Ecto neural progenitor cell (in vitro differentiated cells): ENCODE measurements at regions not wholly inside any gene's neighbourhood (a gene's known extent, or its start where the extent isn't known, plus 50 kb on each side); places are given as distances from the start of the nearest gene placed in this dataset.
"Not testable (repeated sequence)": the region's sequence is repeated elsewhere in the genome, so short reads cannot be mapped to it uniquely, and the experiment has no call there.

Experiments used
- DNase-seq: peaks from one replicate; pipeline ENCODE4 v3.0.0-alpha.2; 2018; ENCODE audit warnings: low spot score

DNA sequence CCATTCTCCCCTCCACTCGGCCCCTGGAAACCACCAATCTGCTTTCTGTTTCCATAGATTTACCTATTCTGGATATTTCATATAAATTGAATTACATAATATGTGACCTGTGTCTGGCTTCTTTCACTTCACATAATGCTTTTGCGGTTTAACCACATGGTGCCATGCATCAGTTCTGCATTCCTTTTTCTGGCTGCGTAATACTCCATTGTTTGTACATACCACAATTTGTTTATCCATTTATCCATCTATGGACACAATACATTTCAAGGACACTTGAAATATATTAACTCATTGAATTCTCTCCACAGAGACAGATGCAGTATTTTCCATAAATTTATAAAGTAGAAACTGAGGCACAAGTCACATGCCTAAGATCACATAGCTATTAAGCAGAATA lies 110.3 kb upstream of the ETV6 start:
- DNase-seq = no peak

DNA sequence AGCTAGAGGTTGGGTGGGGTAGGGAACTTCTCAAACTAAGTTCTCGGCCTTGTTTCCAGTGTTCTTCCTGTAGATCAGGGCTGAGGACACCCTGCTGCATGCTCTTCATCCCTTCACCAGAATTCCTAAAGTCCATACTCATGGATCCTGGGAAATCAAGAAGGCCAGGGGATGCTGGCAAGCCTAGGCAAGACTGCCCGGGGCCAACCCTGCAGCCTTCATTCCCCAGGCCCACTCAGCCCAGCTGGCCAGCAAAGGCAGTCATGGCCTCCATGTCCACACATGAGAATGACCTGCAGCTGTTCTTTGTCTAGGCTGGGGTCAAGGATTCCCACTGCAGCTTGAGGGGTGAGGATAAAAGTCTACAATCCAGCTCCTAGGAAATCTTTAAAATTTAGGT lies 109.3 kb upstream of the ETV6 start:
- DNase-seq = no peak

DNA sequence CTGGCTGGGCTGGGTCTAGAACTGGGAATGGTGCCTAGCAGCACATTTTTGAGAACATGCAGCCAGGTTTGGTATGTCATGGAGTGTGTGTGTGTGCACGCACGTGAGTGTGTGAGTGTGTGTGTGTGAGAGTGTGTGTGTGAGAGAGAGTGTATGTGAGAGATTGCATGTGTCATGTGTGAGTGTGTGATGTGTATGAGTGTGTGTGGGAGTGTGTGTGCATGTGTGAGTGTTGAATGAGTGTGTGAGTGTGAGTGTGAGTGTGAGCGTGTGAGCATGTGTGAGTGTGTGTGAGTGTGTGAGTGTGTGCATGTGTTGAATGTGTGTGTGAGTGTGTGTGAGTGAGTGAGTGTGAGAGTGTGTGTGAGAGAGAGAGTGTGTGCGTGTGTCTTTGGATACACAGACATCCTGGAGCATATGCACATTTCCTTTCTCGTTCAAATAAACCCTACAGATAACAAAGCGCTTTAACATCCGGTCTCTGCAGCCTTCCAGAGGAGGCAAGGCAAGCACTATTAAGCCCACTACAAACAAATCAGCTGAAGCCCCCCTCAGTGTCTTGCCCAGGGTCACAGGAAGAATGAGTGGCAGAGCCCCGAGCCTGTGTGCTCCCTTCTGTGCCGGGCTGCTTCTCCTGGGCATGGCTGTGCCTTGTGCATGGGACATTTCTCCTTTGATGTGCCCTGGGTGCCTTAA lies 108.7 kb upstream of the ETV6 start:
- DNase-seq = no peak

DNA sequence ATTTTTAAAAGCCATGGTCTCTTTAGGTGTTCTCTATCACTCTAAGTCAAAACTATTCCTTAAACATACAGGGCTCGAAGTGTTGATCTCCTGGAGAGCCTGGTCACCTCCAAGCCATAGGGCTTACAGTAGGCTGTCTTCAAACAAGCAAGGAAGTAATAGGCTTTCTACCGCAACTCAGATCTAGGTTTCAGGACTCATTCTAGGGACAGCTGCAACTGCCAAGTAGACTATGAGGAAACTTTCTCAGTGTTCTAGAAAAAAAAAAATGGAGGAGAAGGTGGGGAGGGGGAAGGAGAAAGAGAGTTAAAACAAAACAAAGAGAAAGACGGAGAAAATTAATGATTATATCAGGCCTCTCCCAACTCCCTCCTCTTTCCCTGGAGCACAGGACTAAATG lies 106.9 kb upstream of the ETV6 start:
- DNase-seq = no peak

DNA sequence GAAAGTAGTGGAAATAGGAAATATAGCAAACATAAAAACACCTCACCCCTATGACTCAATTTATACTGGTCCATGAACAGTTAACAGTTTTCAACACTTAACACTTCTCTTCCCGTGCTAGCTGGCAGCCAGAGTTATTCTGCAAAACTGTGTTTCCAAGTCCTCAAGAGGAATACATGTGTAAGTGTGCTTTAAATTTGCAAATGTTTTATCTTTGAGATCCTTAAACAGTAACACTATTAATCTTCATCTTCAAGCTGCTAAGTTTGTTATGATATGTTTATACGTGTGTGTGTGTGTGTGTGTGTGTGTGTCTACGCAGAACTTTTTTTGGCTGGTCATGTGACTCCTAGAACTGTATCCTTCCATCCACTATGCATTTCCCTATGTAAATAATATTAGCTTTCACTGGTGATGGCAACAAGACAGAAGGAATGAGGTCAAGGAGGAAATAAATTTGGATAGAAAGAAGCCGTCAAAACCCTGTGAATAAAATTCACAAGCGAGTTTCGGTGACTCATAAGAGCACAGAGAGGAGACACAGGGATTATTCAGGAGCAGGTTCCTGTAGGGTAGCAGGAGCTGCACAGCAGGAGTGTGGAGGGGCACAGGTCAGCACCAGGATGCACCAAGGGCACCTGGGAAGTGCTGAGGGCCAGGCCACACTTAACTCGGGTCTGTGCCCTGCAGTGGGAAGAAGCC lies 105.9 kb upstream of the ETV6 start:
- DNase-seq = no peak

DNA sequence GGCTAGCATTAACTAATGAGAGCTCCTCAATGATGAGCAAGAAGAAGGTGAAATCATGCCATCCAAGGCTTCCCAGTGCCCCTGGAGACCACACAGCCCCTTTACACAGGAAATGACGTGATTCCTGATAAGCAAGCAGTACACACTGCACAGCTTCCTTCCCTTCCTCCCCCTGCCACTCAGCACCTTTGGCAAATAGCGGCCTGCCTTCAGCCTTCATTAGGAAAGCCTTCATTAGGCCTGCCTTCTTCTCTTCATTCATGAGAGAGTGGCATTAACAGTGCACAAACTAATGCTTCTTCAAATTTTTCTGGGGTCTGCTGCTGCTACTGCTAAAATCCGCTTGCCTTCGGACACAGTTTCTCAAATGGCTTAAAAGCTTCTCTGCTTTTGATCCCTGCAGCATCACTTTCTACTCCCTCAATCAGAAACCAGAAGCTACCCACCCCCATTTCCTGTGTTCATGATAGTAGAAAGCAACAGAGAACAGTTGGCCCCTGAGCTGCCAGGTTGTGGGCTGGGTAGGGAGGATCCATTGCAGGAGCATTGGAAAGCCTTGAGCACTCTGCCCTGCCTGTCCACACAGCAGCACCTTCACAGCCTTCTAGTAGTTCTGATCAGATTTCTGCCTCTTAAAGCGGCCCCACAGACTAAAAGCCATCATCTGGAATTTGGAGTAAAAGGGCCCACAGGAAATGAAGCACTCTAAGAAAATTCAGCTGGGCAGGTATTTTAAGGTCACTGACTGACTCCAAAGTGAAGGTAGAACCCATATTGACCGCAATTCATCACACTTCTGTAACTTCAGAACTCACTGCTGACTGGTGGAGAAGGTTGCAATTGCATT lies 103.8 kb upstream of the ETV6 start:
- no peak for DNase-seq

DNA sequence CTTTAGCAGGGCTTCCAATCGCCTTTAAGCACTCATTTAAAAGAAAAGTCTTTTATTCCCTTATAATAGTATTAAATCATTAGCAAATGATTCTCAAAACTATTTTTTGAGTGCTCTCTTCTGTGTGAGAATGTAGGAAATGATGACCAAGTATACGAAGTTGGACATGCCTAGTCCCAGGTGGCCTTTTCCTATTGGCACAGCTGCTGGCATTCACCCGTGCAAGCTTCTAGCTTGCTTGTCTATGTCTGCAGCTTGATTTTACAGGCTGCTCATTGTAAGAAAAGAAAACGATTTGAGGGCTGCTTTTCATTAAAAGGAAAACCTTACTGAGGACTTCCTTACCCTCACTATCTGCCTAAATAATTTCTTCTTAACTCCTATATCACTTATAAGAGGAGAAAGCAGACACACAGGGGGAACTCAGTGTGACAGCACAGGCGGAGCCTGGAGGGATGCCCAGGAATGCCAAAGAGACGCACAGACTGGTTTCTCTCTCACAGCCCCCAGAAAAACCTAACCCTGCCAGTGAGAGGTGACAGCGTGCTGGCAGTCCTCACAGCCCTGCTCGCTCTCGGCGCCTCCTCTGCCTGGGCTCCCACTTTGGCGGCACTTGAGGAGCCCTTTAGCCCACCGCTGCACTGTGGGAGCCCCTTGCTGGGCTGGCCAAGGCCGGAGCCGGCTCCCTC lies 102.7 kb upstream of the ETV6 start:
- not testable (repeated sequence) for DNase-seq

DNA sequence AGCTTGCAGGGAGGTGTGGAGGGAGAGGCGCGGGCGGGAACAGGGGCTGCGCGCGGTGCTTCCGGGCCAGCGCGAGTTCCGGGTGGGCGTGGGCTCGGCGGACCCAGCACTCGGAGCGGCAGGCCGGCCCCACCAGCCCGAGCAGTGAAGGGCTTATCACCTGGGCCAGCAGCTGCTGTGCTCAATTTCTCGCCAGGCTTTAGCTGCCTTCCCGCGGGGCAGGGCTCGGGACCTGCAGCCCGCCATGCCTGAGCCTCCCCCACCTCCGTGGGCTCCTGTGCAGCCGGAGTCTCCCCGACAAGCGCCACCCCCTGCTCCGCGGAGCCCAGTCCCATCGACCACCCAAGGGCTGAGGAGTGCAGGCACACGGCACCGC lies 102.2 kb upstream of the ETV6 start:
- DNase-seq = not testable (repeated sequence)

DNA sequence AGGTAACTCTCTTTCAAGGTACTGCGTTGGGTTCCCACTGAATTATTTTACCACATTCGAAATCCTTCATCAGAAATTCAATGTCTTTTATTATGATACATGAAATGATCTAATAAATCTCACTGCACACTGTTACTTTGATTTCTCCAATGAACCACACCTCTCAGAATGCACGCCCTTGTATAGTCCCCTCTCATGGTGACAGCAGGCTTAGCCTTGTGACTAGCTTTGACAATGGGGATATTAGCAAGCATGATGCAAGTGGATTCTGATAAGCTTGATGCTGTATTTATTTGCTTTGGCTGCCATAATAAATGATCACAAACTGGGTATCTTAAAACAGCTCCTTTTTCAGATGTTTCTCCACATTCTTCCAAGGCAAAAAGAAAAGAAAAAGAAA lies 100.4 kb upstream of the ETV6 start:
- DNase-seq = no peak

DNA sequence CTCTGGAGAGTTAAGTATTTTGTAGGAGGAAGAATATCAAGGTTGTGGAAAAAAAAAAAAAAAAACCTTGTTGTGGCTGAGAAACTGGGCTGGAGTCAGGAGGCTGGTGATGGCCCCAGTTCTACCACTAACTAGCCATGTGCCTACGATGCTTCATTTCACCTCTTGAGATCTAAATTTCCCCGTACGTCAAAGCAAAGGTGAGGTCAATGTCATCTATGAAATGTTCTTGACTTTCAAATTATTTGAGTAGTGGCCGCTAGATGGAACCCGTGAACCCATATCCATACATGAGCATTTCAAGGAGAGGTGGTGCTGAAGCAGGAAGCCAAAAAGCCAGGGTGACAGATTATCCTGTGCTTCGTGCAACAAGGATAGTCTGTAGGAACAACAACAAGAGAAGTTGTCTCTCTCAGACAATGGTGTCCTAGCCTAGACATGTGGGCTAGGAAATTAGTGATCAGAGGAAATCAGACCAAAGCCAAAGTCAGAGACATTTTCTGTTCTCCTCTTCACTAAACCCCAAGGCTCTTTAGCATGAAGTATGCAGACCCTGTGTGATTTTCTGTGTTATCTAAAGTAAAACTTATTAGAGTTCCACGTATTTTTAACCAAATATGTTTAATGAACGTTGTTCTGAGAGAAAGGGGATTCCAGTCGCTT lies 95.5 kb upstream of the ETV6 start:
- DNase-seq = no peak

DNA sequence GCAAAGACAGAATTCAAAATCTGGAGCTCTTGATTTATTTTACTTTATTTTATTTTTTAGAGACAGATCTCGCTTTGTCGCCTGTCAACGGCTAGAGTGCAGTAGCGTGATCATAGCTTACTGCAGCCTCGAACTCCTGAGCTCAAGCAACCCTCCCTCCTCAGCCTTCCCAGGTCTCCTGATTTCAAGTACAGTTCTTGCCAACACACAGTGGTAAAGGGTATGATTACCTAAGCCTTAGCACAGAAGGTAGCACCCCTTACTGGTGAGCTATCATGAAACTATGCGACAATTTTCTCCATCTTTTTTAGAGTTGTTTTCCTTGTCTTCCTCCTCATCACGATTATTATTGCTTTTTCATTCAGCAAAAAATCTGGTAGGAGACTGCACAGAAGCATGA lies 94.3 kb upstream of the ETV6 start:
- no peak for DNase-seq

DNA sequence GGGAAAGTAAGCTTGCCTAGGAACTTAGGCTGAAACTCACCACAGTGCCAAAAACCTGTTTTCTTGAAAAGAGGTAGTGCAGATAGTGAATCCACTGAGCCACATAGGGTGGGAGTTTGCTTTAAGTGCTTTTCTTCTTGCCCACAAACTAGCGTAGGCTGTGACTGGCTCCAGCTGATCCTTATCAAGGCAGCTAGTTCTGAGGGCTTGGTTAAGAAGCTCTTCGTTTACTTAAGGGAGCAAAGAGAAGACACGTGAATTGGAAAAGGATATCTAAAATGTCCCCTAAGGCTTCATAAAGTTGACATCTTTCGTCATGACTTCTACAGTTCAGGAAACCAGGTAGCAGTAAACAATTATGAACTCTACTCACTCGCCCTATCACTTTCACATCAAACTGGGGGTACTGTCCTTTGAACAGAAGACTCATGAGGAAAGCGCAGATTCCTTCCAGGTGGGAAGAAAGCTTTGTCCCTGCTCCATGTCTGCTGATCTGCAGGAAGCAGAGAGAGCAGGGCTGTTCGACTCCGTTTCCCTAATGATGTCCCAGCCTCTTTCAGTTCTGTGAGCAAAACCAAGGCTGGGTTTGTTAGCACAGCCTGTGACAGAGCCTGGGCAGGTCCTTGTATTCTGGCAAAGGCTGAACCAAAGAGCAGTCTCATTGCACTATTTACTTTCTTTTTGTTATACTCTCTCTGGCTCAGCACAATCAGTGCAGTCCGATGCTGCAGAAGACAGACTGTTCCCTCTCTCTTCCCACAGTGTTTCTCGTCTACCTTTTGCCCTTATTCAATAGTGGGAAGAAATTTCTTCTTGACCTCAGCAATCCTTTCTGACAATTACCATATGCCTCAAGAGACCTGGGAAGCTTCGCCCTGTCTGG lies 93.5 kb upstream of the ETV6 start:
- no peak for DNase-seq

DNA sequence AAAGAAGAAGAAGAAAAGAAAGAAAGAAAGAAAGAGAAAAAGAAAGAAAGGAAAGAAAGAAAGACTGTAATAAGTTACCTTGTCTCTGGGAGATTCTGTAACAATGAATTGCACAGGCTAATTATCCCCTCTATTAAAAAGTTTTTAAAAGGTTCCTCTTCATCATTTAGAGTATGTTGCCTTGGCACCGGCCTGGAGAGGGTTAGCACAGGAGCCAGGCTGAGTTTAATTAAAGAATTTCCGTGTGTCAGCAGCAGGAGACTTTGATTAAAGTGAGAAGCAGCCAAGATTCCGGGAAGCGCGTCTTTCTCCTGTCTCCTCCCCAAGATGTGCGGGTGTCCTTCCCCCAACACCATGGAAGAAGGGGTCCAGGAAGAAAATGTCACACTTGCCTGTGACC lies 92.8 kb upstream of the ETV6 start:
- DNase-seq = no peak

DNA sequence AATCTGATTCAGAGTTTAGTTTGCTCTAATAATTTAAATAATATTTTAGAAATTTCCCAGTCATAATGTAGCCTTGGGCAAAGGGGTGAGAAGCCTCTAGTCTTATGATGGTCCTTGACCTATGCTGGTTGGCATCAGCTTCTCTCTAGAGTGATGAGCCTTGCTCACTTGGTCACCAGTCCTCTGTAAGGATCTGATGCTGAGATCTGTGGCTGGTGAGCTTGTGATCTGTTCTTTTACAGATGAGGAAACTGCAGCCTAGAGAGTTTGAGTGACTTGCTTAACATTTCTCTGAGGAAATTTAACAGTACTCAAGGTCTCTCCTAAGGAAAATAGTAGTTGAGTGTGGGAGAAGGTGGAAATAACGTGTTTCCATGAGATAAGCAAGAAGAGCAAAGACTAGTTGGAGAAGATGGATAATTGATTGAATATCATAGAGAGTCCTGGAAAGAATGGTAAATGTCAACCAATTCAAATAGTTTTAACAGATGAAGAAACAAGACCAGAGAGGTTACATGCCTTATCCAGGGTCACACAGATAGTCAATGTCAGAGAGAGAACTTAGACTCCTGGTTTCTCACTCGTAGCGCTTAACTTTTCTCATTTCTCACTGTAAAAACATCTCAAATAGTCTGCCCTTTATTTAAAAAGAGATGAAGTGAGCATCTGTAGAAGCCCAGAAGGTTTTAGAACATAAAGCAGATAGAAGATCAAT lies 89.7 kb upstream of the ETV6 start:
- DNase-seq = no peak

DNA sequence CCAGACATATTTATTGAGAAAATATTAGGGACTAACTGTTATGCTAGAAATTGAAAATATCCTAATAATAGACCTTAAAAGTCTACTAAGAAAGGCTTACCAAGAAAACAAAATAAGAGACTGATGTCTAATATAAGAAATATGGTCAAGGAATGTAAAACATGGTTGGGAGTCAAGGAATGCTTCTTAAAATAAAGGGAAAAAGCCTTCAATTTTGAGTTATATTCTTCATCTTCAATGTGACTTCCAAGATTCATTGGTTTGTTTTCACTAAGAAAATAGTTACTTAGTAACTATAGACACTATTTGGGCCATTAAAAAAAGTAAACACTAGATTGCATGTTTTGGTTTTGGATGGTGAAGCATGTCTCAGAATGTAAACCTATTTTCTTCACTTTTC lies 88.1 kb upstream of the ETV6 start:
- no peak for DNase-seq

DNA sequence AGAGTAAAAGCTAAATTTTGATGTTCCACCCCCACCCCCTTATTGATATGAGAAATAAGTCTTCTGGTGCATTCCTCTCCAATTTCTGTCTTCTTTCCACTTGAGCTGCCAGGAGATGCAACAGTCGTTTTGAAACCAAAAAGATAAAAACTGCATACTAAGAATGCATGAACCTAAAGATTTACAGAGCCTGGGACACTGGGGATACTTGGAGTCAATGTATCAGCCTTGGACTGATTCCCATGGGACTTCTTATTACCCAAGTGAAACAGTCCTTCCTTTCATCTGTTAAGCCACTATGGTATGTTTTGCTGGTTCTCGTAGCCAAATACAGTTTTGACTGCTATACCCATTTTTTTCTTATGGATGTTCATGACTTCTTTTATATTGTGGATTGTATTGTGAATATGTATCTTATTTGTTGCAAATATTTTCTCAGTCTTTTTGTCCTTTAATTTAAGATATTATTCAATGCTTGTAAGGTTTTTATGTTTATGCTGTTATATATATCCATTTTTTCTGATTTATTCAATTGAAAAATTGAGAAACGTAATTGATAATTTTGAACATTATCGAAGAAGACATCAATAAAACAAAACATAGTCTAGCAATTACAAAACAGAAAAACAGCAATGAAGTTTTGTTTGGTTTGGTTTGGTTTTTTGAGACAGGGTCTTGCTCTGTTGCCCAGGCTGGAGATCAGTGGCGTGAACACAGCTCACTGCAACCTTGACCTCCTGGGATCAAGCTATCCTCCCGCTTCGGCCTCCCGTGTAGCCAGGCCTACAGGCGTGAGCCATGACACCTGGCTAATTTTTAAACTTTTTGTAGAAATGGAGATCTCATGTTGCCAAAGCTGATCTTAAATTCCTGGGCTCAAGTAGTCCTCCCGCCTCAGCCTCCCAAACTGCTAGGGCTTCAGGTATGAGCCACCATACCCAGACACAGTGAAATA lies 85.4 kb upstream of the ETV6 start:
- DNase-seq = no peak

DNA sequence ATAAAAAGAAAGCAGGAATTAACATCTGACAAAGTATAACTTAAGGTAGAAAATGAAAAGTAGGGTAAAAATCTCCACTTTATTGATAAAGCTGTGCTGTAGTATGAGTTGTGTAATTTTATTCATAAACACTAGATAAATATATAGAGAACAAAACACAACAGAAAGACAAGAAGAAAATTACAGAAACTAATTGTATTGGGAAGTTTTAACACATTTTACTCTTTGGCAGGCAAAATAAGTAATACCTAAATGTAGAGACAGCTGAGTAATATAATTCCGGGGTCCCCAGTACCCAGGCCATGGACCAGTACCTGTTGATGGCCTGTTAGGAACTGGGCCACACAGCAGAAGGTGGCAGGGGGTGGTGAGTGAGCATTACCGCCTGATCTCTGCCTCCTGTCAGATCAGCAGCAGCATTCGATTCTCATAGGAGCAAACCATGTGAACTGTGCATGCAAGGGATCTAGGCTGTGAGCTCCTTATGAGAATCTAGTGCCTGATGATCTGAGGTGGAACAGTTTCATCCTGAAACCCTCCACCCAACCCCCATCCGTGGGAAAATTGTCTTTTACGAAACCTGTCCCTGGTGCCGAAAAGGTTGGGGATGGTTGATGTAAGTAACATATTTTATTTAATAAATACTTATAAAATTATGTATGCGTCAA lies 84.4 kb upstream of the ETV6 start:
- DNase-seq = no peak

DNA sequence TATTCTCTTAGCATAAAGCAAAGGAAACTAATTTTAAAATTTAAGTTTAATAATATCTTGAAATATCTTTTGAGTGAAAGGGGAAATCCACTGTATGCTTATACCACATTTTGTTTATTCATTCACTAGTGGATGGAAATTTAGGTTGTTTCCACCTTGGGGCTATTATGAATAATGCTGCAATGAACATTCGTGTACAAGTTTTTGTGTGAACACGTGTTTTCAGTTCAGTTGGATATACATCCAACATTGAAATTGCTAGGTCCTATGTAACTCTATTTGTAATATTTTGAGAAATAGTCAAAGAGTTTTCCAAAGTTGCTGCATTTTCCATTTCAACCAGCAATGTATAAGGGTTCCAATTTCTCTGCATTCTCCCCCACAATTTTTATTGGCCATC lies 83.7 kb upstream of the ETV6 start:
- DNase-seq = no peak
